Activated T-cell treated with anti-CD3 and anti-CD28 coated beads for 4 hours (primary cell): ENCODE measurements at regions not wholly inside any gene's neighbourhood (a gene's known extent, or its start where the extent isn't known, plus 50 kb on each side); places are given as distances from the start of the nearest gene placed in this dataset.

Source experiments
- DNase-seq: peaks from one replicate; pipeline ENCODE4 v3.0.0-alpha.2; 2020

GRCh38 chr14:104431351-104431928 is 148.1 kb upstream of the C14orf180 start:
- DNase-seq = no peak

GRCh38 chr14:104431929-104432541 is 147.5 kb upstream of the C14orf180 start:
- no peak for DNase-seq

GRCh38 chr14:104432611-104433231 is 146.8 kb upstream of the C14orf180 start:
- DNase-seq = no peak

GRCh38 chr14:104433401-104434213 is 146.0 kb upstream of the C14orf180 start:
- no peak for DNase-seq

- no peak for DNase-seq
These were observed 145.1 kb upstream of the C14orf180 start for GRCh38 chr14:104434214-104435076.

GRCh38 chr14:104435147-104436046 is 144.2 kb upstream of the C14orf180 start:
- DNase-seq = no peak

- no peak for DNase-seq
These were observed 143.4 kb upstream of the C14orf180 start for GRCh38 chr14:104436047-104436591.

GRCh38 chr14:104436741-104437701 is 142.5 kb upstream of the C14orf180 start:
- DNase-seq = no peak

GRCh38 chr14:104437703-104438102 is 141.9 kb upstream of the C14orf180 start:
- no peak for DNase-seq

- no peak for DNase-seq
These were observed 141.2 kb upstream of the C14orf180 start for GRCh38 chr14:104438166-104438887.

- no peak for DNase-seq
These were observed 139.9 kb upstream of the C14orf180 start for GRCh38 chr14:104439625-104440024.

- no peak for DNase-seq
These were observed 139.1 kb upstream of the C14orf180 start for GRCh38 chr14:104440297-104440956.

- DNase-seq = no peak
These were observed 138.1 kb upstream of the C14orf180 start for GRCh38 chr14:104441275-104442106.

GRCh38 chr14:104442107-104442551 is 137.4 kb upstream of the C14orf180 start:
- no peak for DNase-seq

- DNase-seq = no peak
These were observed 136.8 kb upstream of the C14orf180 start for GRCh38 chr14:104442631-104443390.

- DNase-seq = no peak
These were observed 136.0 kb upstream of the C14orf180 start for GRCh38 chr14:104443391-104444158.
